ENCODE measurements at regions not wholly inside any gene's neighbourhood (a gene's known extent, or its start where the extent isn't known, plus 50 kb on each side); places are given as distances from the start of the nearest gene placed in this dataset.
"Not testable (repeated sequence)": the region's sequence is repeated elsewhere in the genome, so short reads cannot be mapped to it uniquely, and the experiment has no call there.

DNA sequence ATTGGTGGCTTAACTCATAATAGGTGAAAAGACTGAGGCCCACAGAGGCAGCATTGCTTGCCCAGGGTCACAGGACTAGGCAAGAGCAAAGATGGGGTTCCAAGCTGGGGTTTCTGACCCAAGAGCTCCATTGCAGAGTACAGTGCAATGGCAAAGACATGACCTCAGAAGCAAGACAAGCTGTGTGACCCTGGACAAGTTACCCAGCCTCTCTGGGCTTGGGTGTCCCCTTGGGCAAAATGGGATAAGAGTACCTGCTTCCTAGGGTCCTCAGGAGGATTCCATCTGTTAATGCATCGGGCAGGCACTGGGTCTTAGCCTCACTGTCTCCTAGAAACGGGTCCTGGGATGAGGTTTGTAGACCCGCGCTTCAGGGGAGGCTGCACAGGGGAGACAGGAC lies 111.6 kb upstream of the NCOR2 start:
- DNase-seq (ENCODE audit: low spot score), result no peak
- in situ Hi-C loops (cut with HindIII; ENCODE audit: low sequenced_read_pairs), result no loop called here

DNA sequence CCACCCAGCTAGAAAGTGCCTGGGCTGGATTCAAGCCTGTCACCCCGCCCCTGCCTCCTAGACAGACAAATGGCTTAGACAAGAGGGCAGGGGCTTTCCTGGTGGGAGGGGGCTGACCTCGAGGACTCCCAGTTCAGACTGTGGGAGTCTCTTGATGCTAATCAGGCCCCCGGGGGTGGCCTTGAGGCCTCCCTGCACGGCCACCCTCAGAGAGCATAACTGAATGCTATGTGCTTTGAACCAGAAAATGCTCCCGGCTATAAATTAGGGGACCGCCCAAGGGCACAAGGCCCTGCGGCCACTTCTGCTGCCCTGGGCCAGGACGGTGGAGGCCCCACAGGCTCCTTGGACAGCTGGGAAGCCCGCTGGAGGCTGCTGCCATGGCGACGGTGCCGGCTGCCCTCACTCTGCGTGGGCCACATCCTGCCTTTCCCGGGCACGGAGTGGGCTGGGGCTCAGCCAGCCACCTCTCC lies 111.0 kb upstream of the NCOR2 start:
- peak; percentile 50 for DNase-seq (ENCODE audit: low spot score)
- in situ Hi-C loops (cut with HindIII; ENCODE audit: low sequenced_read_pairs), result no loop called here

DNA sequence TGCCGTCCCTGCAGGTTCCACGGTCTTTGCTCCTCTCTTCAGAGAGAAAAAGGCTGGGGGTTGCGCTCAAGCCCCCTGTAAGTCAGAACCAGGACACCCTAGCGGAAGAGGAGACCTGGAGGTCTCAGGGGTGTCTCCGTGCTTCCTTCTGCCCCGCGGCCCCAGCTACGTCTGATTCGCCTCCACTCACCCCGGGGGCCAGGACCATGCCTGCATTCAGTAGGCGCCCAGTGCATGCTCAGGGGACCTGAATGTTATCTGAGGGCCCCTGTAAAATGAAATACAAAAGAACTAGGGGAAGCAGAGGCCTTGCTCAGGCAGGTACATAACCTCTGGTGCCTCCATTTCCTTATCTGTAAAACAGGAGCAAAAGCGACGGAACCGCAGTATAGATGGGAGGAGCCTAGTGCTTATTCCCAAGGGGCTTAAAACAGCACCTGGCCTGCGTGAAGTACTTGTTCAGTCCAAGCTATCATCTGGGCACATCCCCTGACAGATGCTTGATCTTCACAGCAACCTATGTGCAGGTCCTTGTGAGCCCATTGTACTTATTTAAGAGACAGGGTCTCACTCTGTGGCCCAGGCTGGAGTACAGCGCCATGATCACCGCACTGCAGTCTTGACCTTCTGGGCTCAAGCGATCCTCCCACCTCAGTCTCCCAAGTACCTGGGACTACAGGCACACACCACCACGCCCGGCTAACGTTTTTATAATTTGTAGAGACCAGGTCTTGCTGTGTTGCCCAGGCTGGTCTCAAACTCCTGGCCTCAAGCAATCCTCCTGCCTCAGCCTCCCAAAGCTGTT lies 110.3 kb upstream of the NCOR2 start:
- no peak for DNase-seq (ENCODE audit: low spot score)

DNA sequence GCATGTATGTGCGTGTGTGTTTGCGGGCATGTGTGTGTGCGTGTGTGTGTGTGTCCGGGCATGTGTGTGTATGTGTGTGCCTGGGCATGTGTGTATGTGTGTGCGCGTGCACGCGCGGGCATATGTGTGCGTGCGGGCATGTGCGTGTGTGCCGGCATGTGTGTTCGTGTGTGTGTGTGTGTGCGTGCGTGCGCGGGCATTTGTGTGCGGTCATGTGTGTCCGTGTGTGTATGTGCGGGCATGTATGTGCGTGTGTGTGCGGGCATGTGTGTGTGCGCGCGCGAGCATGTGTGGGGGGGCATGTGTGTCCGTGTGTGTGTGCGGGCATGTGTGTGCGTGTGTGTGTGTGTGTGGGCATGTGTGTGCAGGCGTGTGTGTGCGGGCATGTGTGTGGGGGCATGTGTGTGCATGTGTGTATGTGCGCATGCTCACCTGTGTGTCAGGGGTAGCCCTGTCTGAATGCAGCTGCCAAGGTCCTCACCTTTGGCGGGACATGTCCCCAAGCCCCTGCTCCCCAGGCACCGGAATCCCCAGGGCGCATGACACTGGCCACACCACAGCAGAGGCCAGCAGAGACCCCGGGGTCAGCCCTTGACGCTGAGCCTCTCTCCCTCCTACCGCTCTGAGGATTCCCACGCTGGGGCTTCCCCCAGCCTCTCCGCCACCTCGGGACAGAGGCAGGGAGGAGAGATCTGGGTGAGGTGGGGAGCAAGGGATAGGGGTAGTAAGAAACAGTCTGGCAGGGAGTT lies 109.5 kb upstream of the NCOR2 start:
- in situ Hi-C loops (cut with HindIII; ENCODE audit: low sequenced_read_pairs), result no loop called here
- DNase-seq (ENCODE audit: low spot score), result no peak

More for the DNA sequence above, 110.3 kb upstream of the NCOR2 start:
- in situ Hi-C loops (cut with HindIII; ENCODE audit: low sequenced_read_pairs), result no loop called here

DNA sequence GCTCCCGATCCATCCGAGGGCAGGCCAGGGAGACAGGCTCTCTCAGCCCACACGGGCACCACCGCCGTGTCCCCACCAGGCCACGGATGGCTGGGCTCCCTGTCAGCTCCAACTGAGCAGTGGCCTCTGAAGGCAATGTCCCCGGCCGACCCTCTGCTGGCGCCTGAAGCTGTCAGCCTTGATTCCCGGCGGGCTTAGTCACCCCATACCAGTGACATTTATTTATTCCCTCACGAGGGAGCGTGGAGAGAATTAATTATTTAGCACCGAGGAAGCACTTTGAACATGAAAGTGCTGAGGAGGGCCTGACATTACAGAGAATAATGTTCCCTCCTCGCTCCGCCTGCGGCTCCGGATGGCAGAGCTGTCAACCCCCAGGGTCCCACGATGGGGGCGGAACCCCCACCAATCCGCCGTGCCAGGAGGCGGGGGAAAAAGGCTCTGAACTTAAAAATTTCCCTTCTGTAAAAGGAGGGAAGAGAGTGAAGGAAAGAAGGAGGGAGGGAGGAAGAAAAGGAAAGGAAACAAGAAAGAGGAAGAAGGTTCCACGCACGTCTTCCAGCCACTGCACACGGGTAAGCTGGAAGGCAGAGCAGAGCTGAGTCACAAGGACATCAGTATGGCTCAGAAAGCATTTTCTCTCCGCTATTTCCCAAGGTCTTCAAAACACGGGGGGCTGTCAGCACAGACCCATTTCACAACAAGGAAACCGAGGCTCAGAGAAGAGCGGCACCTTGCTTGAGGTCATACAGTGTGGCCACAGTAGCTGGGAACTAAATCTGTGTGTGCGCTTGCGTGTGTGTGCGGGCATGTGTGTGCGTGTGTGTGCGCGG lies 108.7 kb upstream of the NCOR2 start:
- in situ Hi-C loops (cut with HindIII; ENCODE audit: low sequenced_read_pairs), result no loop called here
- DNase-seq (ENCODE audit: low spot score), result no peak

DNA sequence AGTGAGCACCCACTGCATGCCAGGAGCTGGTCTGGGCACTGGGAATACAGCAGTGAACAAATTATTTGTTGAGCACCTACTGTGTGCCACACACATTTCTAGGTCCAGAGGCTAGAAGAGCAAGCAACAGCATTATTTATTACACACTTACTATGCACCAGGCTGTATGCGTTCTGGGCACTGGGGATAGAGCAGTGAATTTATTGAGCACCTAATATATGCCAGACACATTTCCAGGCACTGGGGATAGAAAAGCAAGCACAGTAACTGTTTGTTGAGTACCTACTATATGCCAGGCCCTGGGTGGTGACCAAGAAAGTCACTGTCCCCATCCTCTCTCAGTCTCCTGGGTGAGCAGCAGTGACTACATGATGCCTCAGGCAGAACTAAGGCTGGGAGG lies 107.5 kb upstream of the NCOR2 start:
- in situ Hi-C loops (cut with HindIII; ENCODE audit: low sequenced_read_pairs), result no loop called here
- DNase-seq (ENCODE audit: low spot score), result no peak

DNA sequence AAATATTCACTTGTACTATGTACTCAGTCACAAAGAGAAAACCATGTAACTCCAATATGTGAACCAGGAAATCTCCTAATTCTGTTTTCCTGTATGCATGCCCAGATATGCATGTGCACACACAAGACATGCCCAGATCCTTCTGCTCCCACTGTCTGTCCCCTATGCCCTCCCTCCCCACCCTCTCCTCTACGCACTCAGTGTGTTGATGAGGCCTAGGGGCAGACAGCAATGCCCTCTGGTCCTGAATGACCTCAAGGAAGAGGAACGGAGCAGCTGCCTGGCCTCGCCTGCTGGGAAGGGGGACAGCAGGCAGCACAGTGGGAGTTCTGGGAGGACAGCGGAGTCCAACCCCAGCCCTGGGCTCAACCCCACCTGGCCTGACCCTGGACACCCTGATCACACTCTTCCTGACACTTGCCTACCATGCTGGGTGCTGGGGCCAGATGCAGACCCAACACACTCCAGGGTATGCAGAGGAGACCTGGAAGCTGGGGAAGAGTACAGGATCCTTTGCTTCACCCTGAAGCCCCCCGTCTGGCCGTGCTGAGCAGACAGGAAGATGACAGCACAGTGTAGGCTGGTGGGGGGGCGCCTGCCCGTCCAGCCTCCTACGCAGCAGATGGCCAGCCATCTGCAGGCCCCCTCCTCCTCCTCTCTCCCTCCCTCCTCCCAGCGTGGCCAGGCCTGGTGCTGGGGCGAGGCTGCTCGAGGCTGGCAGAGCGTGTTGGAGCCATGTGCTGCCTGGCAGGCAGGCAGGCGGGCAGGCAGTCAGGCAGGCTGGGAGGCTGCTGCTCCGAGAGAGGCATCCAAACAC lies 106.6 kb upstream of the NCOR2 start:
- DNase-seq (ENCODE audit: low spot score), result peak; percentile 97
- in situ Hi-C loops (cut with HindIII; ENCODE audit: low sequenced_read_pairs), result no loop called here

DNA sequence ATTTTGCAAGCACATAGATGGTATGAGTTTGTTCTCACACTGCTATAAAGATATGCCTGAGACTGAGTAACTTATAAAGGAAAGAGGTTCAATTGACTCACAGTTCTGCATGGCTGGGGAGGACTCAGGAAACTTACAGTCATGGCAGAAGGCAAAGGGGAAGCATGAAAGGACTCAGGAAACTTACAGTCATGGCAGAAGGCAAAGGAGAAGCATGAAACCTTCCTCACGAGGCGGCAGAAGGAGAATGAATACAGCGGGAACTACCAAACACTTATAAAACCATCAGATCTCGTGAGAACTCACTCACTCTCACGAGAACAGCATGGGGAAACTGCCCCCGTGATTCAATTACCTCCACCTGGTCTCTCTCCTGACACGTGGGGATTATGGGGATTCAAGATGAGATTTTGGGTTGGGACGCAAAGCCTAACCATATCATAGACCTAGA lies 101.9 kb upstream of the NCOR2 start:
- DNase-seq (ENCODE audit: low spot score); in situ Hi-C loops (cut with HindIII; ENCODE audit: low sequenced_read_pairs): not testable (repeated sequence)

DNA sequence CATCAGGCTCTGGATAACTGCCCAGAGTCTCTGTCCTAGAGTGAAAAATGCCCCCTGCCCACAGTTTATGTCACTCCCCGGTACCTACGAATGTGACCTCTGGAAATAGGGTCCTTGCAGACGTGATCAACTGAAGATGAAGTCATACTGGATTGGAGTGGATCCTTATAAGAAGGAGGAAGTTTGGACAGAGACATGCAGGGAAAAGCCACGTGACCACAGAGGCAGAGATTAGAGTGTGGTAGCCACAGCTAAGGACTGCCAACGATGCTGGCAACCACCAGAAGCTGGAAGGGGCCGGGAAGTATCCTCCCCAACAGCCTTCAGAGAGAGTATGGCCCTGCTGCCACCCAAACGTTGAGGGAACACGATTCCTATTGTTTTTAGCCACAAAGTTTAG lies 101.2 kb upstream of the NCOR2 start:
- in situ Hi-C loops (cut with HindIII; ENCODE audit: low sequenced_read_pairs), result no loop called here
- peak; percentile 54 for DNase-seq (ENCODE audit: low spot score)

DNA sequence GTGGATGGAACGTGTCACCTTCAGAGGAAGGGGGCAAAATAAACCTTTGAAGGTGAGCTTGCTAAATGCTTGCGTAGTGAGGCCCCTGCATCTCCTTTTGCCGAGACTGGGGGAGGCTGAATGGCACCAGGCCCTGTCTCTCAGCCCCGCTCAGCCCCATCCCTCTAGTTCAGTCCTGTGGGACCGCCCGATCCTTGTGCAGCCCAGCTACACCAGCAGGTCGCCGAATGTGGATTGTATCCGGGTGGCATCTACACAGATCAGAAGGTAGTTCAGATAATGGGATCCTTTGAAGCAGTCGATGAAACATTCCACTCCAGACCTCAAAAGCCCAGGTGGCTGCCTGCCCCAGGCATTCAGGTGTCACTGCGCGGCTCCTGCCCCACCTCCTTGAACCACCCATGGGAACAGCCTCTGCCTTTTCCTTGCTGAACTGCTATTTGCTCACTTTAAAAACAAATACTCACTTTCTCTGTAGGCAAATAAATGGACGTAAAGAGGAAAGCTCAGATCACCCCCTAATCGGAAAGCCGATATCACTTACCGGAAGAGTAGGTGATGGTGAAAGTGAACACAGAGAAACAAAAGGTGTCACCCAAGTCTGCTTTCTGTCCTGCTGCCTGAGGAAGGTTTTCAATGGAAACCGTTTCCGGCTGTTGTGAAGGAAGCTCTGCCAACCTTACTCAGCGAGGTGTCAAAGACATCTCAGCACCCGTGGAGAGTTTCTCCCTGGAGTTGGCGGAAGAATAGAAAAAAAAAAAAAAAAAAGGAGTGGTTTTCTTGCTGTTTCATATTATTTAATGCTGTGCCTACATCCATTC lies 100.3 kb upstream of the NCOR2 start:
- peak; percentile 65 for DNase-seq (ENCODE audit: low spot score)
- in situ Hi-C loops (cut with HindIII; ENCODE audit: low sequenced_read_pairs), result no loop called here

DNA sequence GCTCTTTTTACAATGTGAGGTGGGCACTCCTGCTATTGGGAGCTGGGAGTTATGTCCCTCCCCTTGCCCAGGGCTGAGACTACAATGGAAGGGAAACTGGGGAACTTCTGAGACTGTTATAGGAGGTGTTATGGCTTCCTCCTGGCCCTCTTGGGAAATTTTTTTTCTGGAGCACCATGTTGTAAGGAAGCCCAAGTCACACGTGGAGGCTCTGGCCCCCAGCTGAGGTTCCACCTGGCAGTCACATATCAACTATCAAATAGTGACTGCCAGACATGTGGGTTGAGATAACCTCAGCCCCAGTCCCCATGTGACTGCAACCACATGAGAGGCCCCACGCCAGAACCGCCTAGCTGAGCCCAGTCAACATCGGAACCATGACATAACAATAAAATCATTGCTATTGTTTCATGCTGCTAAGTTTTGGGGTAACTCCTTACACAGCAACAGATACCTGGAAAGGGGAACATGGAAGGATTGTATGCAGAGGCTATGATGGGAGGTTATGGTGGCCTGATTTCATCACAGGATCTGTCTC lies 99.4 kb upstream of the NCOR2 start:
- in situ Hi-C loops (cut with HindIII; ENCODE audit: low sequenced_read_pairs), result no loop called here
- DNase-seq (ENCODE audit: low spot score), result no peak

DNA sequence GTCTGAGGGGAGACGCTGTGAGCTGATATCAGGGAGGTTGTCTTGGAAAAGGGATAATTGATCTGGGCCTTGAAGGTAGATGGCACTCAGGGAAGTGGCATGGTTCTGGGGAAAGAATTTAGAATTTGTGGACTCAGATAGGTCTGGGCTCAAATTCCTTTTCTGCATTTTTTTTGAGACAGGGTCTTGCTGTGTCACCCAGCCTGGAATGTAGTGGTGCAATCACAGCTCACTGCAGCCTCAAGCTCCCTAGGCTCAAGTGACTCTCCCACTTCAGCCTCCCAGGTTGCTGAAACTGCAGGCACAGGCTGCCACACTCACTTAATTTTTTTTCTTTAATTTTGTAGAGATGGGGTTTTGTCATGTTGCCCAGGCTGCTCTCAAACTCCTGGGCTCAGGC lies 98.1 kb upstream of the NCOR2 start:
- no peak for DNase-seq (ENCODE audit: low spot score)
- in situ Hi-C loops (cut with HindIII; ENCODE audit: low sequenced_read_pairs), result no loop called here

DNA sequence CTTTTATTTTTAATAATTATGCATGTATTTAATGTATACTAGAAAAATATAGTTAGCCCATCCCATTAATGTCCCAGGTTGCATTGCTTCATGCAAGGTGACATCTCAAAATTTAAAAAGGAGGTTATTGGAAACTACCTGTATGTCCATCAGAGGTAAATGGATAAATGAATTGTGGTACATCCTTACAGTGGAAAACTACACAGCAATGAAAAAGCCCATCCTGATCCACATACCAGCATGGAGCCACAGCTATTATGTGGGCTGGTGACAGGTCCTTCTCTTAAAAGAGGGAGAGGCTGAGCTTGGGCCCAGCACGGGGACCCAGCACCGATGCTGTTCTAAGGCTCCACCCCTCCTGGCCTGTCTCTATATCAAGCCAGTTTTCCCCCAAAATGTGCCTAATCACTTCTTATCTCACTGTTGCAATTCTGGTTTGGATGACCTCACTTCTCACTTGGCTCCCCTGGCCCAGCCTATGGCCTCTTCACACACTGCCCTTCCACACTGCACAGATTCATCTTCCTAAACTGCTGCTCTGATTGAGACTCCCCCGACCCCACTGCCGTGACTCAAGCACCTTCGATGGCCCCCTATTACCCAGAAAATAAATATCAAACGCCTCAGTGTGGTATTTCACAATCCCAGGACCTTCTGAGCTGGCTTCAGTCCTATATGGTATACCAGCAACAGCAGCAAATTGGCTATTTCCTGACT lies 97.1 kb upstream of the NCOR2 start:
- in situ Hi-C loops (cut with HindIII; ENCODE audit: low sequenced_read_pairs), result no loop called here
- no peak for DNase-seq (ENCODE audit: low spot score)

DNA sequence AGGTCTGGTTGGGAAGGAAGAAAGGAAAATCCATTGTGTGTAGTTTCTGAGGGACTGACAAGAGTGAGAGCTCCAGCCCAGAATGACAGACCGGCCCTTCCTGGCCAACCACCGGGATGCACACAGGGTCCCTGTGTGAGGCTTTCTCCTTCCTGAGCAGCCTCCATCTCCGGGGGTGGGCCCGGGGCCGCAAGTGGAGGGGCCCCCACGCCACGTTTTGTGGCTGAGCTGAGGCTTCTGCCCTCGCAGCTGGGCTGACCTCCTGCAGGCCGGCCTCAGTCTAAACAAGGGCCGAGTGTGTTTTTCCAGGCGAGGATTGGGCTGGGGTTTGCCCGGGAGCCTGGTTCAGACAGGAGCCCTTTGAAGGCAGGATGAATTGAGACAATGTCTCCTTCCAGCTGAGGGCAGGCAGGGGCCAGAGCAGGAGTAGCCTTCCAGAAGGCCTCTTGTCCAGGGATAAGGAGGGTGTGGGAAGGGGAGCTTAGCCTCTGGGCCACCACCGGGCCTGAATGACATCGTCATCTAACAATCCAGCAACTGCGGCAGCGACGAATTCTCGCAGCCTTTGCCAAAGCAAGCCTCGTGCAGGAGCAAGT lies 96.5 kb upstream of the NCOR2 start:
- in situ Hi-C loops (cut with HindIII; ENCODE audit: low sequenced_read_pairs), result no loop called here
- DNase-seq (ENCODE audit: low spot score), result no peak

DNA sequence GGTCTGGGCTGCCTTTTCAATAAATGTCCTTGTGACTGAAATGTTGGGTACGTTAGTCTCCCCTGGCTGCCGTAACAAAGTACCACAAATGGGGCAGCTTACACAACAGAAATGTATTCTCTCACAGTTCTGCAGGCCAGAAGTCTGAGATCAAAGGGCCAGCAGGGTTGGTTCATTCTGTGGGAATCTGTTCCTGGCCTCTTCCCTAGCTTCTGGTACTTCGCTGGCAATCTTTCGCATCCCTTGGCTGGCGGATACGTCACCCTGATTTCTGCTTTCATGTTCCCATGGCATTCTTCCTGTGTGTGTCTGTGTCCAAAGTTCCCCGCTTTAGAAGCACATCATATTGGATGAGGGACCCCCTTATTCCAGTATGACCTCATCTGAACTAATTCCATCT lies 95.8 kb upstream of the NCOR2 start:
- no peak for DNase-seq (ENCODE audit: low spot score)
- in situ Hi-C loops (cut with HindIII; ENCODE audit: low sequenced_read_pairs), result no loop called here

DNA sequence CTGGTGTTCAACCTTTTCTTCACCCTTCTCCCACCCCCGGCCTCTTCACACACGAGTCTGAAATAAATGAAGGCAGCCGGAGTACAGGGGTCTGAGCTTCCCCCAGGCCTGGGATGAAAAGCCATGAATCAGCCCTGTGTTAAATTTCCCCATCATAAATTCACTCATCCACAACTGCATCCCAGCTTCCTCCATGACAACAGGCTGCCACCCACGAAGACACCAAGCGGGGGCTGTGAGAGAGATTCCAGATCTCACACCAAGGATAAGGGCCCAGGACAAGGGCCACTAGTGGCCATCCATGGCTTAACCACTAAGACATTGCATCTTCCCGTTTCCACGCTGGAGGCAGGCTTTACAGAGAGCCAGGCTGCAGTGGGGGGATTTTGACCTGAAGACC lies 93.9 kb upstream of the NCOR2 start:
- in situ Hi-C loops (cut with HindIII; ENCODE audit: low sequenced_read_pairs), result no loop called here
- no peak for DNase-seq (ENCODE audit: low spot score)

DNA sequence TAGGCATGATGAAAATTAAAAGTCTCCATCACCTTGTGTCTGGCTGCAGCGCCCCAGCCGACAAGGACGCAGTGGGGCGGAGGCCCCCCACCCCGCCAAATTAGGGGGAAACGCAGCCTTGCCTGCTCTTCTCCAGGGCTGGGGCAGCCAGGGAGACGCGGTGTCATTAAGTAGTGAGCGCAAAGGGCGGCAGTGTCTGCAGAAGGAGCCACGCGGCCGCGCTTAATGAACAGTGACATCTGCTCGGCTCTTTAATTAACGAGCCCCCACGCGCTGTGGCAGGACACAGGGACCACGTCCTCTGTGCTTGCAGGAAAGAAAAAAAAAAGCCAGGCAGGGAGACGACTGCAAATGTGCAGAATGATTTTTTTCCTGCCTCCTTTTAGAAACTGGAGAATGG lies 93.4 kb upstream of the NCOR2 start:
- in situ Hi-C loops (cut with HindIII; ENCODE audit: low sequenced_read_pairs), result no loop called here
- peak; percentile 58 for DNase-seq (ENCODE audit: low spot score)

Data from G401 (cell line).